ENCODE measurements at regions not wholly inside any gene's neighbourhood (a gene's known extent, or its start where the extent isn't known, plus 50 kb on each side); places are given as distances from the start of the nearest gene placed in this dataset.

- H3K4me3 Mint-ChIP-seq (ENCODE audit: low read depth) = no peak overlapping the region
- no peaks in the 10 kb centered on the region for H3K4me1 Mint-ChIP-seq (ENCODE audit: low read depth)
- H3K36me3 Mint-ChIP-seq (ENCODE audit: insufficient read depth) = no peaks in the 10 kb centered on the region
- TF ChIP-seq CTCF (IDR thresholded peaks at IDR 0.05; ENCODE audit: unreplicated experiment) = no peak
- H3K9me3 Mint-ChIP-seq (ENCODE audit: low read depth) = peaks cover 4% of the 10 kb centered on the region
- no peak for DNase-seq (ENCODE audit: low spot score, unreplicated experiment)
- no peak overlapping the region for H3K27ac Mint-ChIP-seq
- no peaks in the 10 kb centered on the region for H3K27me3 Mint-ChIP-seq
Measured at GRCh38 chr11:97656356-97656755, 1266.5 kb downstream of the JRKL start.

GRCh38 chr11:97657852-97658251 is 1268.0 kb downstream of the JRKL start:
- H3K4me3 Mint-ChIP-seq (ENCODE audit: low read depth) = no peak overlapping the region
- DNase-seq (ENCODE audit: low spot score, unreplicated experiment) = no peak
- no peaks in the 10 kb centered on the region for H3K27me3 Mint-ChIP-seq
- no peaks in the 10 kb centered on the region for H3K4me1 Mint-ChIP-seq (ENCODE audit: low read depth)
- peaks cover 4% of the 10 kb centered on the region for H3K9me3 Mint-ChIP-seq (ENCODE audit: low read depth)
- H3K27ac Mint-ChIP-seq = no peak overlapping the region
- TF ChIP-seq CTCF (IDR thresholded peaks at IDR 0.05; ENCODE audit: unreplicated experiment) = no peak
- no peaks in the 10 kb centered on the region for H3K36me3 Mint-ChIP-seq (ENCODE audit: insufficient read depth)

GRCh38 chr11:97667057-97667456 is 1277.2 kb downstream of the JRKL start:
- Mint-ChIP-seq H3K36me3 (ENCODE audit: insufficient read depth) (no peaks in the 10 kb centered on the region), H3K27me3 (no peaks in the 10 kb centered on the region), H3K4me1 (ENCODE audit: low read depth) (no peaks in the 10 kb centered on the region), H3K4me3 (ENCODE audit: low read depth) (no peak overlapping the region), H3K27ac (no peak overlapping the region), H3K9me3 (ENCODE audit: low read depth) (no peaks in the 10 kb centered on the region)
- no peak for TF ChIP-seq CTCF (IDR thresholded peaks at IDR 0.05; ENCODE audit: unreplicated experiment)
- DNase-seq (ENCODE audit: low spot score, unreplicated experiment) = no peak

GRCh38 chr11:97683733-97684132 is 1293.9 kb downstream of the JRKL start:
- no peak overlapping the region for H3K27ac Mint-ChIP-seq
- peak; percentile 25 for TF ChIP-seq CTCF (IDR thresholded peaks at IDR 0.05; ENCODE audit: unreplicated experiment)
- DNase-seq (ENCODE audit: low spot score, unreplicated experiment) = no peak
- H3K36me3 Mint-ChIP-seq (ENCODE audit: insufficient read depth) = no peaks in the 10 kb centered on the region
- H3K4me3 Mint-ChIP-seq (ENCODE audit: low read depth) = no peak overlapping the region
- H3K9me3 Mint-ChIP-seq (ENCODE audit: low read depth) = peaks cover under 1% of the 10 kb centered on the region
- H3K4me1 Mint-ChIP-seq (ENCODE audit: low read depth) = peaks cover 2% of the 10 kb centered on the region
- H3K27me3 Mint-ChIP-seq = no peaks in the 10 kb centered on the region

- no peaks in the 10 kb centered on the region for H3K9me3 Mint-ChIP-seq (ENCODE audit: low read depth)
- no peak overlapping the region for H3K27ac Mint-ChIP-seq
- no peak overlapping the region for H3K4me3 Mint-ChIP-seq (ENCODE audit: low read depth)
- no peak for TF ChIP-seq CTCF (IDR thresholded peaks at IDR 0.05; ENCODE audit: unreplicated experiment)
- H3K27me3 Mint-ChIP-seq = no peaks in the 10 kb centered on the region
- H3K4me1 Mint-ChIP-seq (ENCODE audit: low read depth) = peaks cover 2% of the 10 kb centered on the region
- no peak for DNase-seq (ENCODE audit: low spot score, unreplicated experiment)
- H3K36me3 Mint-ChIP-seq (ENCODE audit: insufficient read depth) = no peaks in the 10 kb centered on the region
Measured at GRCh38 chr11:97684486-97685439, 1295.0 kb downstream of the JRKL start.

Measured in progenitor cell of endocrine pancreas (in vitro differentiated cells).